K562 (cell line): ENCODE measurements at regions not wholly inside any gene's neighbourhood (a gene's known extent, or its start where the extent isn't known, plus 50 kb on each side); places are given as distances from the start of the nearest gene placed in this dataset.

Experiments
- ATAC-seq: fragments of 200-7000 bp; cut with Tn5 transposase; 3 replicates; pipeline ENCODE4 v1.9.1; 2020; ENCODE audit warnings: moderate library complexity
- BruUV-seq: library from RNA; stranded (reverse); fragments of 400-500 nt; replicated peaks from 2 replicates; lab custom pipeline; 2021; lab: Mats Ljungman, UMichigan
- CTCF ChIA-PET: fragments of 300-600 bp; formaldehyde crosslinking; extraction: SDS; loops from one replicate; lab custom pipeline; 2021; ENCODE audit warnings: low intra/inter-chr PET ratio; lab: Yijun Ruan, JAX
- POLR2A ChIA-PET: fragments of 300-600, 350-650 bp; sonication (Branson Sonifier 250); formaldehyde crosslinking; extraction: SDS; loops from one replicate; lab custom pipeline; 2021; ENCODE audit warnings: antibody characterized with exemption, inconsistent platforms; lab: Yijun Ruan, JAX
- DNase-seq, 4 experiments: peaks; one replicate each; pipeline versions ENCODE4 v3.0.0 to v3.0.0-alpha.2; 2011 to 2018; ENCODE audit warnings: low spot score in 3 of 4, mixed read lengths in 3 of 4; ENCODE audit errors: extremely low read depth in 1 of 4
- FAIRE-seq: peaks from 2 replicates; lab custom pipeline; 2011; peaks lifted over from hg19 to GRCh38; lab: Jason Lieb, UNC
- H2AFZ ChIP-seq: 2 replicates; pipeline ENCODE4 v1.6.0; 2011; ENCODE audit warnings: low read depth, low read length, control low read depth, inconsistent platforms
- H3K27ac ChIP-seq: fragments of 200-600 bp; 3 replicates; pipeline ENCODE4 v1.8.0; 2011; ENCODE audit warnings: low read depth, mild to moderate bottlenecking, control low read depth, inconsistent platforms, low read length, moderate library complexity, mixed read lengths; ENCODE audit errors: extremely low read depth
- H3K27me3 ChIP-seq, 2 experiments: fragments of 300-600 bp in 1 of 2; 2 replicates in 1 of 2; 3 replicates in 1 of 2; pipeline versions ENCODE4 v1.6.0 to v1.8.0; 2011; ENCODE audit warnings: inconsistent platforms in 2 of 2, low read length in 2 of 2, mild to moderate bottlenecking in 1 of 2, mixed read lengths in 1 of 2, moderate library complexity in 1 of 2; ENCODE audit not compliant: control insufficient read depth in 2 of 2, insufficient read depth in 2 of 2
- H3K36me3 ChIP-seq: fragments of 300-600 bp; 3 replicates; pipeline ENCODE4 v1.8.0; 2011; ENCODE audit warnings: mild to moderate bottlenecking, low read length, inconsistent platforms; ENCODE audit not compliant: control insufficient read depth, insufficient read depth
- H3K4me1 ChIP-seq, 2 experiments: fragments of 200-600 bp in 1 of 2; replicated peaks in 1 of 2; 2 replicates in 1 of 2; 3 replicates in 1 of 2; pipeline versions ENCODE4 v1.5.1 to v1.8.0; 2011; ENCODE audit warnings: inconsistent platforms in 2 of 2, low read length in 2 of 2, mild to moderate bottlenecking in 1 of 2, mixed read lengths in 1 of 2, moderate library complexity in 1 of 2; ENCODE audit not compliant: control insufficient read depth in 2 of 2, insufficient read depth in 2 of 2
- H3K4me2 ChIP-seq: 2 replicates; pipeline ENCODE4 v1.6.1; 2011; ENCODE audit warnings: low read length, control low read depth, inconsistent platforms, mixed read lengths; ENCODE audit not compliant: insufficient read depth
- H3K4me3 ChIP-seq: fragments of 200-600 bp; sonication (generic), shearing (Covaris generic); 2 replicates; pipeline ENCODE4 v1.5.1; 2016; ENCODE audit warnings: control low read depth, inconsistent platforms
- H3K79me2 ChIP-seq: fragments of 200-600 bp; 3 replicates; pipeline ENCODE4 v1.8.0; 2011; ENCODE audit warnings: low read length, inconsistent platforms; ENCODE audit not compliant: control insufficient read depth, insufficient read depth
- H3K9ac ChIP-seq, 2 experiments: 2 replicates each; pipeline versions ENCODE4 v1.6.0 to v1.6.1; 2011; ENCODE audit warnings: low read depth in 2 of 2, low read length in 2 of 2, control low read depth in 1 of 2, inconsistent platforms in 1 of 2, mild to moderate bottlenecking in 1 of 2, mixed read lengths in 1 of 2; ENCODE audit not compliant: insufficient read depth in 1 of 2
- H3K9me1 ChIP-seq: one replicate; pipeline ENCODE4 v1.6.0; 2011; ENCODE audit warnings: inconsistent platforms, mild to moderate bottlenecking, low read length, moderate library complexity; ENCODE audit not compliant: control insufficient read depth, insufficient read depth
- H3K9me3 ChIP-seq: replicated peaks from 2 replicates; pipeline ENCODE4 v1.5.1; 2011; ENCODE audit warnings: low read depth, low read length, inconsistent platforms; ENCODE audit not compliant: control insufficient read depth, insufficient read depth
- H4K20me1 ChIP-seq: replicated peaks from 2 replicates; pipeline ENCODE4 v1.6.1; 2011; ENCODE audit warnings: low read length, inconsistent platforms, mixed read lengths; ENCODE audit not compliant: control insufficient read depth, insufficient read depth
- FOXJ3 ChIP-seq: sonication (generic); formaldehyde crosslinking; IDR thresholded peaks from 2 replicates; pipeline ENCODE4 v1.4.0; 2020; ENCODE audit warnings: mild to moderate bottlenecking, missing genetic modification reagents
- GATA2 ChIP-seq: sonication (generic); formaldehyde crosslinking; IDR thresholded peaks from 2 replicates; pipeline ENCODE4 v1.4.0; 2020; ENCODE audit warnings: mild to moderate bottlenecking, missing genetic modification reagents
- MXD1 ChIP-seq: fragments of 250-450 bp; sonication (Bioruptor Pico); IDR thresholded peaks from 2 replicates; pipeline ENCODE4 v1.8.0; 2021; ENCODE audit warnings: borderline replicate concordance, mild to moderate bottlenecking, moderate library complexity; ENCODE audit not compliant: poor library complexity, severe bottlenecking
- THRA ChIP-seq: fragments of 450-650 bp; IDR thresholded peaks from 2 replicates; pipeline ENCODE4 v1.6.1; 2017; ENCODE audit warnings: mild to moderate bottlenecking, moderate library complexity
- ZC3H11A ChIP-seq: IDR thresholded peaks from 2 replicates; pipeline ENCODE4 v1.6.1; 2012; ENCODE audit warnings: low read depth, low read length, improper control_type of control experiment
- ZFP1 ChIP-seq: fragments of 450-650 bp; formaldehyde crosslinking; IDR thresholded peaks from 2 replicates; pipeline ENCODE4 v1.4.0; 2020; ENCODE audit warnings: mild to moderate bottlenecking, mixed read lengths
- ZFX ChIP-seq: sonication (generic); formaldehyde crosslinking; IDR thresholded peaks from 2 replicates; pipeline ENCODE4 v1.8.0; 2022; ENCODE audit warnings: mild to moderate bottlenecking, missing genetic modification reagents, moderate library complexity
- WGBS: fragments of 100-300 bp; shearing (Covaris generic); methylation state at CpG from one replicate; pipeline ENCODE4 v1.1.6; 2016; ENCODE audit warnings: low coverage, mixed read lengths; ENCODE audit not compliant: insufficient coverage; ENCODE audit errors: missing lambda C conversion rate; 5-methylcytosine and 5-hydroxymethylcytosine counted together
- in situ Hi-C: fragments of 300-500 bp; cut with MboI; formaldehyde crosslinking; loops from 4 replicates; pipeline ENCODE4 v1.15.0; 2018; ENCODE audit warnings: inconsistent platforms, mixed read lengths
- intact Hi-C: fragments of 100-400 bp; cut with micrococcal nuclease; formaldehyde crosslinking; loops from 2 replicates; pipeline ENCODE4 v1.14.2; 2022
- TF ChIP-seq, protein P1 (sequence below), 2 experiments: fragments of 250-450 bp in 1 of 2; fragments of 450-650 bp in 1 of 2; sonication (Bioruptor Pico) in 1 of 2; IDR thresholded peaks; 2 replicates each; pipeline versions ENCODE4 v1.6.1 to v1.8.0; 2016 to 2021; ENCODE audit warnings: mild to moderate bottlenecking in 2 of 2, moderate library complexity in 2 of 2, missing compliant biosample characterization in 1 of 2, missing genetic modification characterization in 1 of 2

- in situ Hi-C loops: no loop called here
- BruUV-seq: no TSS peak
- FAIRE-seq: no peak
These were observed 1457.9 kb upstream of the PRR20A start for GRCh38 chr13:55682776-55683175.

More at GRCh38 chr13:55682776-55683175, 1457.9 kb upstream of the PRR20A start:
- Histone ChIP-seq H4K20me1 (no peaks in the 10 kb centered on the region), H3K4me2 (no peak overlapping the region), H3K9me3 (no peaks in the 10 kb centered on the region), H2AFZ (no peak overlapping the region), H3K27ac (no peak overlapping the region), H3K36me3 (no peaks in the 10 kb centered on the region), H3K4me1 (no peaks in the 10 kb centered on the region), H3K9me1 (no peaks in the 10 kb centered on the region), H3K79me2 (no peaks in the 10 kb centered on the region), H3K27me3 (no peaks in the 10 kb centered on the region), H3K4me3 (no peak overlapping the region), H3K9ac (no peak overlapping the region)
- WGBS: 0% methylated on average over 3 of the region's 3 CpGs
- CTCF ChIA-PET: no interaction called here
- DNase-seq: no peak
- no peak for ATAC-seq
- intact Hi-C loops: no loop called here
- TF ChIP-seq, protein P1, sequence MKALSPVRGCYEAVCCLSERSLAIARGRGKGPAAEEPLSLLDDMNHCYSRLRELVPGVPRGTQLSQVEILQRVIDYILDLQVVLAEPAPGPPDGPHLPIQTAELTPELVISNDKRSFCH (CRISPR knock-in tag; IDR thresholded peaks at IDR 0.05): no peak
- TF ChIP-seq, protein P1 (tag; IDR thresholded peaks at IDR 0.05): no peak
- TF ChIP-seq THRA (no peak), GATA2 (CRISPR knock-in tag) (no peak), MXD1 (no peak), ZFP1 (no peak), ZFX (CRISPR knock-in tag) (no peak), FOXJ3 (CRISPR knock-in tag) (no peak), ZC3H11A (no peak)
- POLR2A ChIA-PET: no interaction called here
